ENCODE measurements at regions not wholly inside any gene's neighbourhood (a gene's known extent, or its start where the extent isn't known, plus 50 kb on each side); places are given as distances from the start of the nearest gene placed in this dataset.

GRCh38 chr14:41461380-41461779 is 145.3 kb upstream of the LRFN5 start:
- no peaks in the 10 kb centered on the region for H4K20me1 ChIP-seq (ENCODE audit: insufficient read depth)
- H3K27me3 ChIP-seq (ENCODE audit: insufficient read depth, low read depth, low read length): no peaks in the 10 kb centered on the region
- no peak overlapping the region for H3K4me2 ChIP-seq (ENCODE audit: low read length)
- TF ChIP-seq EZH2 (IDR thresholded peaks at IDR 0.05; ENCODE audit: borderline replicate concordance, insufficient read depth, low read length, poor library complexity, severe bottlenecking): no peak
- TF ChIP-seq REST (IDR thresholded peaks at IDR 0.05; ENCODE audit: borderline replicate concordance): no peak
- TF ChIP-seq SMC3 (conservative IDR thresholded peaks at IDR 0.05; ENCODE audit: poor library complexity): no peak
- TF ChIP-seq TAF1 (IDR thresholded peaks at IDR 0.05; ENCODE audit: low read depth): no peak
- no peak for TF ChIP-seq RAD21 (conservative IDR thresholded peaks at IDR 0.05)
- no peak for TF ChIP-seq POLR2AphosphoS5 (IDR thresholded peaks at IDR 0.05)
- TF ChIP-seq CTCF (IDR thresholded peaks at IDR 0.05; ENCODE audit: poor library complexity, severe bottlenecking): no peak
- no peak for TF ChIP-seq MXI1 (conservative IDR thresholded peaks at IDR 0.05; ENCODE audit: poor library complexity, severe bottlenecking)
- no peak for TF ChIP-seq EP300 (conservative IDR thresholded peaks at IDR 0.05; ENCODE audit: poor library complexity, severe bottlenecking)
- no peak overlapping the region for H3K9ac ChIP-seq (ENCODE audit: low read length)
- H3K9me2 ChIP-seq (ENCODE audit: insufficient read depth, low read length): no peaks in the 10 kb centered on the region
- H3K79me2 ChIP-seq (replicated peaks; ENCODE audit: insufficient read depth, low read length): no peaks in the 10 kb centered on the region
- no peaks in the 10 kb centered on the region for H3F3A ChIP-seq (ENCODE audit: insufficient read depth, low read length, poor library complexity, severe bottlenecking)
- H3K27ac ChIP-seq (ENCODE audit: low read length): no peak overlapping the region
- H3K36me3 ChIP-seq (ENCODE audit: insufficient read depth, low read length): no peaks in the 10 kb centered on the region
- no peak overlapping the region for H2AFZ ChIP-seq (ENCODE audit: low read depth, low read length)
- H3K9me3 ChIP-seq (ENCODE audit: low read length): no peaks in the 10 kb centered on the region
- no peak overlapping the region for H3K4me3 ChIP-seq (ENCODE audit: low read length)

GRCh38 chr14:41457393-41457792 is 149.3 kb upstream of the LRFN5 start:
- Histone ChIP-seq H3K36me3 (ENCODE audit: insufficient read depth, low read length) (no peaks in the 10 kb centered on the region), H3K27ac (ENCODE audit: low read length) (no peak overlapping the region), H3F3A (ENCODE audit: insufficient read depth, low read length, poor library complexity, severe bottlenecking) (no peaks in the 10 kb centered on the region), H3K9ac (ENCODE audit: low read length) (no peak overlapping the region), H2AFZ (ENCODE audit: low read depth, low read length) (no peak overlapping the region), H3K4me2 (ENCODE audit: low read length) (no peak overlapping the region), H3K4me3 (ENCODE audit: low read length) (no peak overlapping the region), H4K20me1 (ENCODE audit: insufficient read depth) (no peaks in the 10 kb centered on the region), H3K27me3 (ENCODE audit: insufficient read depth, low read depth, low read length) (no peaks in the 10 kb centered on the region), H3K9me2 (ENCODE audit: insufficient read depth, low read length) (no peaks in the 10 kb centered on the region), H3K79me2 (replicated peaks; ENCODE audit: insufficient read depth, low read length) (no peaks in the 10 kb centered on the region), H3K9me3 (ENCODE audit: low read length) (no peaks in the 10 kb centered on the region)
- TF ChIP-seq SMC3 (conservative IDR thresholded peaks at IDR 0.05; ENCODE audit: poor library complexity) (no peak), CTCF (IDR thresholded peaks at IDR 0.05; ENCODE audit: poor library complexity, severe bottlenecking) (no peak), EP300 (conservative IDR thresholded peaks at IDR 0.05; ENCODE audit: poor library complexity, severe bottlenecking) (no peak), TAF1 (IDR thresholded peaks at IDR 0.05; ENCODE audit: low read depth) (no peak), POLR2AphosphoS5 (IDR thresholded peaks at IDR 0.05) (no peak), MXI1 (conservative IDR thresholded peaks at IDR 0.05; ENCODE audit: poor library complexity, severe bottlenecking) (no peak), REST (IDR thresholded peaks at IDR 0.05; ENCODE audit: borderline replicate concordance) (no peak), EZH2 (IDR thresholded peaks at IDR 0.05; ENCODE audit: borderline replicate concordance, insufficient read depth, low read length, poor library complexity, severe bottlenecking) (no peak), RAD21 (conservative IDR thresholded peaks at IDR 0.05) (no peak)

All from neural cell (in vitro differentiated cells).